Neural progenitor cell (in vitro differentiated cells): ENCODE measurements at regions not wholly inside any gene's neighbourhood (a gene's known extent, or its start where the extent isn't known, plus 50 kb on each side); places are given as distances from the start of the nearest gene placed in this dataset.

Experiments used
- DNase-seq: peaks from one replicate; pipeline ENCODE4 v3.0.0-alpha.2; 2016; ENCODE audit warnings: low spot score
- H2AFZ ChIP-seq: fragments of 200-600 bp; sonication (generic); replicated peaks from 2 replicates; pipeline ENCODE4 v1.6.1; 2016; ENCODE audit warnings: antibody characterized with exemption
- H3F3A ChIP-seq: fragments of 200-600 bp; sonication (generic); 2 replicates; pipeline ENCODE4 v1.6.1; 2016; ENCODE audit warnings: antibody characterized with exemption, low read depth
- H3K27ac ChIP-seq: fragments of 200-600 bp; sonication (generic); 2 replicates; pipeline ENCODE4 v1.5.1; 2016; ENCODE audit warnings: mild to moderate bottlenecking
- H3K27me3 ChIP-seq: fragments of 200-600 bp; sonication (generic); 2 replicates; pipeline ENCODE4 v1.6.1; 2016; ENCODE audit warnings: mild to moderate bottlenecking, moderate library complexity
- H3K36me3 ChIP-seq: fragments of 200-600 bp; sonication (generic); 2 replicates; pipeline ENCODE4 v1.5.1; 2016
- H3K4me1 ChIP-seq: fragments of 200-600 bp; sonication (generic); 2 replicates; pipeline ENCODE4 v1.6.1; 2016; ENCODE audit warnings: mixed run types
- H3K4me2 ChIP-seq: fragments of 200-600 bp; sonication (generic); 2 replicates; pipeline ENCODE4 v1.6.1; 2016
- H3K4me3 ChIP-seq: fragments of 200-600 bp; sonication (generic); 2 replicates; pipeline ENCODE4 v1.5.1; 2016
- H3K79me2 ChIP-seq: fragments of 200-600 bp; sonication (generic); 2 replicates; pipeline ENCODE4 v1.6.1; 2016; ENCODE audit warnings: low read depth
- H3K9ac ChIP-seq: fragments of 200-600 bp; sonication (generic); 2 replicates; pipeline ENCODE4 v1.6.1; 2016
- H3K9me3 ChIP-seq: fragments of 200-600 bp; sonication (generic); 2 replicates; pipeline ENCODE4 v1.5.1; 2016; ENCODE audit warnings: low read depth
- H4K20me1 ChIP-seq: fragments of 200-600 bp; sonication (generic); 2 replicates; pipeline ENCODE4 v1.6.1; 2016; ENCODE audit warnings: low read depth
- H3K27ac Mint-ChIP-seq: 3 replicates; pipeline ENCODE4 v1.8.0; 2021; ENCODE audit warnings: mixed read lengths
- H3K27me3 Mint-ChIP-seq: 2 replicates; pipeline ENCODE4 v1.8.0; 2022; ENCODE audit warnings: low read depth, mild to moderate bottlenecking, inconsistent platforms, moderate library complexity, mixed read lengths; ENCODE audit not compliant: insufficient read depth
- H3K36me3 Mint-ChIP-seq: 3 replicates; pipeline ENCODE4 v1.8.0; 2021; ENCODE audit warnings: mixed read lengths
- H3K4me1 Mint-ChIP-seq: 3 replicates; pipeline ENCODE4 v1.8.0; 2021; ENCODE audit warnings: mixed read lengths
- H3K4me3 Mint-ChIP-seq: 3 replicates; pipeline ENCODE4 v1.8.0; 2021; ENCODE audit warnings: mild to moderate bottlenecking, moderate library complexity, mixed read lengths
- H3K9me3 Mint-ChIP-seq: 3 replicates; pipeline ENCODE4 v1.8.0; 2020; ENCODE audit warnings: mixed read lengths
- CTCF ChIP-seq: fragments of 200-600 bp; sonication (generic); IDR thresholded peaks from 2 replicates; pipeline ENCODE4 v1.5.1; 2017; ENCODE audit warnings: antibody characterized with exemption, mild to moderate bottlenecking
- EZH2 ChIP-seq: fragments of 200-600 bp; sonication (generic); IDR thresholded peaks from 2 replicates; pipeline ENCODE4 v1.6.1; 2017; ENCODE audit warnings: antibody characterized with exemption, mild to moderate bottlenecking, moderate library complexity
- EZH2phosphoT487 ChIP-seq: fragments of 200-600 bp; sonication (generic); IDR thresholded peaks from 2 replicates; pipeline ENCODE4 v1.6.1; 2017; ENCODE audit warnings: antibody characterized with exemption

DNA sequence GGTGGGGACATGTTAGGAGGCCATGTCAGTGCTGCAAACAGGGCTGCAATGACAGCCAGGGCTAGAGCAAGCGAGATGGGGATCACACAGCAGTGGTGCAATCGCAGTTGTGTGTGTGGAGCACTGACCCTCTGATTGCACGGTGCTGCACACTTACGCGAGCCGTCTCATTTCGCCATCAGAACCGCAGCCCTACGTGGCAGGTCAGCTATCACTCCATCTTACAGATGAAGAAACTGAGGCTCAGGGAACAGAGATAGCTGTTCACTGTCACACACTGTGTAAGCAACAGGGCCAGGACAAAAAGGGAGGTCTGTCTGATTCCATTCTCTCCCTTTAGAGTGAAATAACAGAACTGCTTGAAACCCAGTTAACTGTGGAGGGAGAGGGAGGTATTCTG, 104.8 kb upstream of the SLC45A1 start:
- Histone ChIP-seq H3F3A (peaks cover 6% of the 10 kb centered on the region), H3K27me3 (peaks cover 10% of the 10 kb centered on the region), H4K20me1 (no peaks in the 10 kb centered on the region), H3K4me3 (no peak overlapping the region), H3K79me2 (no peaks in the 10 kb centered on the region), H3K27ac (no peak overlapping the region), H3K4me1 (peaks cover 8% of the 10 kb centered on the region), H3K4me2 (no peak overlapping the region), H3K36me3 (no peaks in the 10 kb centered on the region), H3K9me3 (no peaks in the 10 kb centered on the region), H3K9ac (no peak overlapping the region), H2AFZ (peak overlapping the region; percentile 63)
- Mint-ChIP-seq H3K4me1 (peaks cover 33% of the 10 kb centered on the region), H3K27ac (peak overlapping the region; percentile 43), H3K36me3 (no peaks in the 10 kb centered on the region), H3K9me3 (no peaks in the 10 kb centered on the region), H3K27me3 (peaks cover 18% of the 10 kb centered on the region), H3K4me3 (no peak overlapping the region)
- no peak for DNase-seq
- no peak for TF ChIP-seq EZH2phosphoT487

- peaks cover 6% of the 10 kb centered on the region for H3F3A ChIP-seq
- no peak overlapping the region for H3K27ac Mint-ChIP-seq
- H3K27me3 ChIP-seq = peaks cover 4% of the 10 kb centered on the region
- DNase-seq = no peak
- no peaks in the 10 kb centered on the region for H3K36me3 ChIP-seq
- TF ChIP-seq CTCF = no peak
- no peak for TF ChIP-seq EZH2phosphoT487
- no peak for TF ChIP-seq EZH2
- H3K4me3 Mint-ChIP-seq = no peak overlapping the region
- no peaks in the 10 kb centered on the region for H3K9me3 Mint-ChIP-seq
- H3K4me1 Mint-ChIP-seq = peaks cover 30% of the 10 kb centered on the region
- H3K27ac ChIP-seq = no peak overlapping the region
- peaks cover 8% of the 10 kb centered on the region for H3K4me1 ChIP-seq
- no peak overlapping the region for H3K9ac ChIP-seq
- no peaks in the 10 kb centered on the region for H3K9me3 ChIP-seq
- H3K79me2 ChIP-seq = no peaks in the 10 kb centered on the region
- peak overlapping the region; percentile 63 for H2AFZ ChIP-seq
- H3K4me2 ChIP-seq = no peak overlapping the region
- peaks cover 18% of the 10 kb centered on the region for H3K27me3 Mint-ChIP-seq
- H4K20me1 ChIP-seq = no peaks in the 10 kb centered on the region
- no peaks in the 10 kb centered on the region for H3K36me3 Mint-ChIP-seq
- no peak overlapping the region for H3K4me3 ChIP-seq
Observed at GRCh38 chr1:8212580-8213031, 105.3 kb upstream of the SLC45A1 start.

- Histone ChIP-seq H3K9me3 (no peaks in the 10 kb centered on the region), H4K20me1 (no peaks in the 10 kb centered on the region), H3K9ac (no peak overlapping the region), H3K36me3 (no peaks in the 10 kb centered on the region), H3F3A (peaks cover 6% of the 10 kb centered on the region), H3K4me3 (no peak overlapping the region), H3K4me2 (no peak overlapping the region), H3K4me1 (peaks cover 8% of the 10 kb centered on the region), H3K27me3 (no peaks in the 10 kb centered on the region), H2AFZ (no peak overlapping the region), H3K79me2 (no peaks in the 10 kb centered on the region), H3K27ac (no peak overlapping the region)
- no peaks in the 10 kb centered on the region for H3K9me3 Mint-ChIP-seq
- H3K4me3 Mint-ChIP-seq = no peak overlapping the region
- peak overlapping the region; percentile 21 for H3K27ac Mint-ChIP-seq
- peaks cover 18% of the 10 kb centered on the region for H3K27me3 Mint-ChIP-seq
- no peaks in the 10 kb centered on the region for H3K36me3 Mint-ChIP-seq
- peaks cover 30% of the 10 kb centered on the region for H3K4me1 Mint-ChIP-seq
- no peak for TF ChIP-seq EZH2phosphoT487
- no peak for TF ChIP-seq EZH2
- TF ChIP-seq CTCF = no peak
- no peak for DNase-seq
Observed at GRCh38 chr1:8211883-8212579, 105.9 kb upstream of the SLC45A1 start.

- H2AFZ ChIP-seq = no peak overlapping the region
- no peak overlapping the region for H3K27ac ChIP-seq
- H3K4me3 Mint-ChIP-seq = no peak overlapping the region
Observed at GRCh38 chr1:8211251-8211882, 106.5 kb upstream of the SLC45A1 start.

More at GRCh38 chr1:8211251-8211882, 106.5 kb upstream of the SLC45A1 start:
- no peaks in the 10 kb centered on the region for H3K9me3 Mint-ChIP-seq
- H3F3A ChIP-seq = no peaks in the 10 kb centered on the region
- H3K4me1 ChIP-seq = peaks cover 12% of the 10 kb centered on the region
- no peak overlapping the region for H3K9ac ChIP-seq
- H3K4me2 ChIP-seq = no peak overlapping the region
- H3K4me3 ChIP-seq = no peak overlapping the region
- H3K27ac Mint-ChIP-seq = peak overlapping the region; percentile 21
- H4K20me1 ChIP-seq = no peaks in the 10 kb centered on the region
- no peaks in the 10 kb centered on the region for H3K36me3 ChIP-seq
- no peaks in the 10 kb centered on the region for H3K27me3 ChIP-seq
- DNase-seq = no peak
- TF ChIP-seq EZH2 (no peak), CTCF (no peak), EZH2phosphoT487 (no peak)
- no peaks in the 10 kb centered on the region for H3K9me3 ChIP-seq
- peaks cover 16% of the 10 kb centered on the region for H3K27me3 Mint-ChIP-seq
- H3K36me3 Mint-ChIP-seq = no peaks in the 10 kb centered on the region
- H3K79me2 ChIP-seq = no peaks in the 10 kb centered on the region
- H3K4me1 Mint-ChIP-seq = peaks cover 31% of the 10 kb centered on the region
